ENCODE measurements at regions not wholly inside any gene's neighbourhood (a gene's known extent, or its start where the extent isn't known, plus 50 kb on each side); places are given as distances from the start of the nearest gene placed in this dataset.

GRCh38 chr6:22699151-22699550 is 129.8 kb downstream of the HDGFL1 start:
- TF ChIP-seq, protein P1, sequence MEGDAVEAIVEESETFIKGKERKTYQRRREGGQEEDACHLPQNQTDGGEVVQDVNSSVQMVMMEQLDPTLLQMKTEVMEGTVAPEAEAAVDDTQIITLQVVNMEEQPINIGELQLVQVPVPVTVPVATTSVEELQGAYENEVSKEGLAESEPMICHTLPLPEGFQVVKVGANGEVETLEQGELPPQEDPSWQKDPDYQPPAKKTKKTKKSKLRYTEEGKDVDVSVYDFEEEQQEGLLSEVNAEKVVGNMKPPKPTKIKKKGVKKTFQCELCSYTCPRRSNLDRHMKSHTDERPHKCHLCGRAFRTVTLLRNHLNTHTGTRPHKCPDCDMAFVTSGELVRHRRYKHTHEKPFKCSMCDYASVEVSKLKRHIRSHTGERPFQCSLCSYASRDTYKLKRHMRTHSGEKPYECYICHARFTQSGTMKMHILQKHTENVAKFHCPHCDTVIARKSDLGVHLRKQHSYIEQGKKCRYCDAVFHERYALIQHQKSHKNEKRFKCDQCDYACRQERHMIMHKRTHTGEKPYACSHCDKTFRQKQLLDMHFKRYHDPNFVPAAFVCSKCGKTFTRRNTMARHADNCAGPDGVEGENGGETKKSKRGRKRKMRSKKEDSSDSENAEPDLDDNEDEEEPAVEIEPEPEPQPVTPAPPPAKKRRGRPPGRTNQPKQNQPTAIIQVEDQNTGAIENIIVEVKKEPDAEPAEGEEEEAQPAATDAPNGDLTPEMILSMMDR (conservative IDR thresholded peaks at IDR 0.05): no peak
- TF ChIP-seq EZH2 (IDR thresholded peaks at IDR 0.05; ENCODE audit: low read depth): no peak
